ENCODE measurements at regions not wholly inside any gene's neighbourhood (a gene's known extent, or its start where the extent isn't known, plus 50 kb on each side); places are given as distances from the start of the nearest gene placed in this dataset.
"Not testable (repeated sequence)": the region's sequence is repeated elsewhere in the genome, so short reads cannot be mapped to it uniquely, and the experiment has no call there.

GRCh38 chr21:6374926-6375325, 4146.5 kb upstream of the TPTE start:
- TF ChIP-seq LARP7 (IDR thresholded peaks at IDR 0.05); SIN3A (IDR thresholded peaks at IDR 0.05; ENCODE audit: low read depth, low read length); RAD21 (IDR thresholded peaks at IDR 0.05; ENCODE audit: insufficient read depth, low read depth, low read length): not testable (repeated sequence)
